GM12873 (cell line): ENCODE measurements at regions not wholly inside any gene's neighbourhood (a gene's known extent, or its start where the extent isn't known, plus 50 kb on each side); places are given as distances from the start of the nearest gene placed in this dataset.

ENCODE experiments used
- CTCF ChIP-seq: IDR thresholded peaks from 2 replicates; pipeline ENCODE4 v1.5.1; 2012; ENCODE audit warnings: low read depth, mild to moderate bottlenecking, moderate library complexity, low read length, control low read depth; ENCODE audit not compliant: insufficient read depth; ENCODE audit errors: missing control alignments

DNA sequence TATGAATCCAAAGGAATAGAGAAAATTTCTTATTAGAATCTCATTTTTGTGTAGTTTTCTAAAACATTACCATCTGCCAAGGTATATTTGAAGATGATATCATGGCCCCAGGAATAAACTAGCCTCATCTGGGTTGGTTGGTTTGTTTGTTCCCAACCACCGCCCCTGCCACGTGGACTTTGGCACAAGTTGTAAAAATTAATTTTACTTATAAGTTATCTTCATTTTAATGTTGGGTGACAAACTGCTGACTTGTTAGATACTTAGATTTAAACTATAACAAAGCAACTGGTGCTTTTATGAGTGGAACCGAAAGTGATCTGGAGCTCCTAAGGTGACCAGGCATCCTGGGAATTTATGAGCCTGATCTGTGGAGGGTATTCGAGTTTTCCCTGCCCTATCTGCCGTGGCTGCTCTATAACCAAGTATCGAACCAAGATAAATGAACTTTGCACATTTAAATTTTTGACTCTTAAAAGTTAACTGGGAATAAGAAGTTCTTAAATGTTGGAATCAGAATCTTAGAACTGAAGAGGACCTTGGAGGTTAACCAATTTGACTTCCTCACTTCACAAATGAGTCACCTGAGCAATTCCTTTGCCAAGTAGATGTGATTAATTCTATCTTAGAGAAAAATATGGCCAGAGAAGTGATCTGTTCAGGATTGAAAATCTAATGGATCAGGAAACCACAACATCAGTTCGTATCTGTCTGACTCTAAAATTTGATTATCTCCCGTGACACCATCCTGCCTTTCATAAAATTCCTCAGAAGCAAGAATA is 129.1 kb upstream of the ARHGAP42 start:
- TF ChIP-seq CTCF: no peak

DNA sequence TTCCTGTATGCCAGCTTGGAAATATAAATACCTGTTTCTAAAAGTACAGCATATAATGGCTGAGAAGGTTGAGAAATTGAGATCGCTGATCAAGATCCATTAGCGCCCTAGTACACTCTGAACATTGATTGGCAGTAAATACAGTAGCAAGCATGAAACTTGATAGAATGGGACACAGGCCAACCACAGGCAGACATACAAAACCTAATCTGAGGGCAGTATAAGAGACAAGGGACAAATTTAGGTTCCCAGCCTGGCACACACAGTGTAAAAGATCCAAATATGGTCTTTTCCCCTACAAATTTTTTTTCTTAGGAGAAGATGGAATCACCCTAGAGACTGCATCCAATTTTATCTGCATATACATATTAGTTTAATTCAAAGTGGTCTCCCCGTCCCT is 126.5 kb upstream of the ARHGAP42 start:
- TF ChIP-seq CTCF: no peak

DNA sequence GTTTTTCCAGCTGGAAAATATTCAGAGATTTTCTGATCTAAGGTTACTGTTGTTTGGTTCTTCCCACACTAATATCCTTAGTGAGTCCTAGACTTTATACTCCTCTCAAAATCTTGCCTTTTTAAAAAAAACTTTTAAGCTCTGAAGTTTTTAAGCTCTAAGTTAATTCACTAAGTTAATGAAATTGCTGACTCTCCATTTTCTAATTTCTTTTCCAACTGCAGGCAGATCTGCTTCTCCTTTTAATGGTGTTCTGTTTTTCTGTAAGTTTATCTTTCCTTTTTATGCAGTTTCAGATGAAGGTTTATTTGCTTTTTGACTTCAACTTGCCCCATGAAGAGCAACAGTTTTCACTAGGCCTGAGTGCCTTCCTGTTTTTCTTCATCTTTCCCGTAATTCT is 125.8 kb upstream of the ARHGAP42 start:
- TF ChIP-seq CTCF: no peak

GRCh38 chr11:100562128-100562527 is 125.0 kb upstream of the ARHGAP42 start:
- TF ChIP-seq CTCF: no peak

- no peak for TF ChIP-seq CTCF
These were observed 123.4 kb upstream of the ARHGAP42 start for GRCh38 chr11:100563541-100564280.

DNA sequence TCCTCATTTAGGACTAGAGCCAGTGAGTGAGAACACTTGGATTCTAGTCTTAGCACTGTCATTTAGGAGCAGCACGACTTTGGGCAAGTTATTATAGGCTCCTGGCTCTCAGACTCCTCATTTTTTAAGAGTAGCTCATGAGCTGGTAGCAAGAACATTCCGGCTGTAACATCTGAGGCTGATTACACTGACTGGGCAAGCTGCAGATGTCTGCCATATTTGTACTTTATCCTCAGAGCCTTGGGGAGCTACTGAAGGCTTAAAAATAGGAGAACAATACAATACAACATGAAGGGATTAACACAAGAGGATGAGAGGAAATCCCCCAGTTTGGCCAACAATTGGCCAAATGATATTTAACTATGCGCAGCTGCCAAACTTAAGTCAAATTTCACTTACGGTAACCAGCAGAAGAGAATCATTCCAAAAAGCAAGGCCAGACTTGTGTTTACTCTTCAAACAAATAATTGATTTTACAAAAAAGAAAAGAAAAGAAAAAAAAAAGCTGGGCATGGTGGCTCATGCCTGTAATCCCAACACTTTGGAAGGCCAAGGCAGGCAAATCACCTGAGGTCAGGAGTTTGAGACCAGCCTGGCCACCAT is 113.1 kb upstream of the ARHGAP42 start:
- no peak for TF ChIP-seq CTCF
